Endothelial cell of umbilical vein (primary cell): ENCODE measurements at regions not wholly inside any gene's neighbourhood (a gene's known extent, or its start where the extent isn't known, plus 50 kb on each side); places are given as distances from the start of the nearest gene placed in this dataset.

ENCODE experiments used
- BruUV-seq: library from RNA; stranded (reverse); fragments of 400-500 nt; replicated peaks from 2 replicates; lab custom pipeline; 2021; lab: Mats Ljungman, UMichigan
- CTCF ChIA-PET: fragments of 300-600, 350-600 bp; sonication (Branson Sonifier 250); formaldehyde crosslinking; loops from one replicate; lab custom pipeline; 2021; ENCODE audit warnings: antibody characterized with exemption, inconsistent platforms; lab: Charles Lee
- POLR2A ChIA-PET: fragments of 300-600, 350-600 bp; sonication (Branson Sonifier 250); formaldehyde crosslinking; loops from one replicate; lab custom pipeline; 2021; ENCODE audit warnings: antibody characterized with exemption, inconsistent platforms; lab: Charles Lee
- DNase-seq: peaks from one replicate; pipeline ENCODE4 v3.0.0-alpha.2; 2011; ENCODE audit warnings: low read depth, low spot score
- FAIRE-seq: peaks from 2 replicates; lab custom pipeline; 2011; peaks lifted over from hg19 to GRCh38; lab: Jason Lieb, UNC
- H2AFZ ChIP-seq: 2 replicates; pipeline ENCODE4 v1.6.0; 2012; ENCODE audit warnings: low read depth, low read length, control low read depth, inconsistent platforms
- H3K27ac ChIP-seq: 2 replicates; pipeline ENCODE4 v1.5.1; 2011; ENCODE audit warnings: low read depth, mild to moderate bottlenecking, control low read depth, low read length, moderate library complexity; ENCODE audit not compliant: insufficient read depth
- H3K27me3 ChIP-seq, 2 experiments: 2 replicates each; pipeline versions ENCODE4 v1.6.0 to v1.6.1; 2011; ENCODE audit warnings: low read length in 2 of 2, mixed read lengths in 1 of 2; ENCODE audit not compliant: control insufficient read depth in 2 of 2, insufficient read depth in 2 of 2
- H3K36me3 ChIP-seq, 2 experiments: 2 replicates in 1 of 2; 3 replicates in 1 of 2; pipeline ENCODE4 v1.5.1; 2011; ENCODE audit warnings: low read length in 2 of 2, mild to moderate bottlenecking in 1 of 2, moderate library complexity in 1 of 2; ENCODE audit not compliant: control insufficient read depth in 2 of 2, insufficient read depth in 2 of 2; ENCODE audit errors: extremely low read depth in 1 of 2
- H3K4me1 ChIP-seq: 3 replicates; pipeline ENCODE4 v1.5.1; 2011; ENCODE audit warnings: mild to moderate bottlenecking, low read length; ENCODE audit not compliant: control insufficient read depth, insufficient read depth; ENCODE audit errors: extremely low read depth
- H3K4me2 ChIP-seq: 2 replicates; pipeline ENCODE4 v1.6.1; 2011; ENCODE audit warnings: low read length, control low read depth, mixed read lengths; ENCODE audit not compliant: insufficient read depth
- H3K4me3 ChIP-seq, 3 experiments: fragments of 200-600 bp in 1 of 3; sonication (generic), shearing (Covaris generic) in 1 of 3; replicated peaks in 1 of 3; 2 replicates each; pipeline ENCODE4 v1.5.1; 2011 to 2016; ENCODE audit warnings: control low read depth in 3 of 3, low read length in 3 of 3, mild to moderate bottlenecking in 2 of 3, inconsistent platforms in 1 of 3, low read depth in 1 of 3, moderate library complexity in 1 of 3; ENCODE audit not compliant: insufficient read depth in 1 of 3
- H3K79me2 ChIP-seq: 2 replicates; pipeline ENCODE4 v1.6.0; 2012; ENCODE audit warnings: low read length, inconsistent platforms; ENCODE audit not compliant: control insufficient read depth, insufficient read depth
- H3K9ac ChIP-seq: replicated peaks from 2 replicates; pipeline ENCODE3; 2011; ENCODE audit warnings: low read length, control low read depth; ENCODE audit not compliant: insufficient read depth; ENCODE audit errors: extremely low read depth
- H3K9me1 ChIP-seq: replicated peaks from 3 replicates; pipeline ENCODE4 v1.6.0; 2011; ENCODE audit warnings: mild to moderate bottlenecking, low read length; ENCODE audit not compliant: control insufficient read depth, insufficient read depth; ENCODE audit errors: extremely low read depth
- H3K9me3 ChIP-seq: replicated peaks from 2 replicates; pipeline ENCODE4 v1.5.1; 2012; ENCODE audit warnings: low read length, inconsistent platforms; ENCODE audit not compliant: control insufficient read depth, insufficient read depth
- H4K20me1 ChIP-seq: replicated peaks from 2 replicates; pipeline ENCODE3; 2011; ENCODE audit warnings: mild to moderate bottlenecking, low read length; ENCODE audit not compliant: control insufficient read depth, insufficient read depth; ENCODE audit errors: extremely low read depth
- CTCF ChIP-seq, 2 donors: IDR thresholded peaks; 1 replicate in 1 of 2; 2 replicates in 1 of 2; pipeline ENCODE4 v1.5.1; 2011; ENCODE audit warnings: low read length in 2 of 2, mild to moderate bottlenecking in 2 of 2, moderate library complexity in 2 of 2, control low read depth in 1 of 2, inconsistent platforms in 1 of 2, low read depth in 1 of 2; ENCODE audit not compliant: insufficient read depth in 1 of 2; ENCODE audit errors: extremely low read depth in 1 of 2
- EZH2 ChIP-seq: IDR thresholded peaks from 2 replicates; pipeline ENCODE4 v1.6.1; 2012; ENCODE audit warnings: borderline replicate concordance, low read depth, mild to moderate bottlenecking, moderate library complexity, low read length, inconsistent platforms; ENCODE audit not compliant: severe bottlenecking
- FOS ChIP-seq: IDR thresholded peaks from 2 replicates; pipeline ENCODE4 v1.6.1; 2011; ENCODE audit warnings: mild to moderate bottlenecking, low read length, moderate library complexity, borderline replicate concordance; ENCODE audit not compliant: insufficient read depth
- GATA2 ChIP-seq: IDR thresholded peaks from 2 replicates; pipeline ENCODE4 v1.7.0; 2011; ENCODE audit warnings: low read depth, mild to moderate bottlenecking, moderate library complexity, mixed read lengths, low read length; ENCODE audit not compliant: insufficient read length, insufficient read depth
- JUN ChIP-seq: IDR thresholded peaks from 2 replicates; pipeline ENCODE4 v1.6.1; 2011; ENCODE audit warnings: borderline replicate concordance, low read depth; ENCODE audit not compliant: insufficient read length, insufficient read depth
- MAX ChIP-seq: IDR thresholded peaks from 2 replicates; pipeline ENCODE4 v1.6.1; 2011; ENCODE audit not compliant: insufficient read depth, insufficient read length
- MYC ChIP-seq: IDR thresholded peaks from one replicate; pipeline ENCODE4 v1.6.1; 2011; ENCODE audit warnings: mild to moderate bottlenecking, low read depth, low read length
- POLR2A ChIP-seq: IDR thresholded peaks from 2 replicates; pipeline ENCODE4 v1.6.1; 2012; ENCODE audit warnings: low read depth, mild to moderate bottlenecking, control low read depth, low read length
- POLR2AphosphoS5 ChIP-seq: IDR thresholded peaks from 2 replicates; pipeline ENCODE4 v1.6.1; 2012; ENCODE audit warnings: low read depth, mild to moderate bottlenecking, control low read depth, low read length, moderate library complexity; ENCODE audit not compliant: insufficient read depth
- dilution Hi-C: fragments of 300-500 bp; cut with MboI; formaldehyde crosslinking; loops from one replicate; pipeline ENCODE4 v1.15.0; 2019; ENCODE audit warnings: low sequenced_read_pairs; ENCODE audit not compliant: extremely low pct_ligation_motif_present
- intact Hi-C: fragments of 100-400 bp; cut with micrococcal nuclease; formaldehyde crosslinking; loops from one replicate; pipeline ENCODE4 v1.10.0; 2022

GRCh38 chr4:14215116-14215770, 587.7 kb upstream of the BOD1L1 start:
- DNase-seq, result no peak
- TF ChIP-seq GATA2, result no peak
- TF ChIP-seq JUN, result no peak
- no peak for TF ChIP-seq POLR2AphosphoS5
- no peak for TF ChIP-seq EZH2
- TF ChIP-seq MYC, result no peak
- TF ChIP-seq CTCF (IDR thresholded peaks at IDR 0.05; ENCODE audit: extremely low read depth in 1 of 2, insufficient read depth in 1 of 2, low read depth in 1 of 2, low read length in 2 of 2), result no peak
- TF ChIP-seq FOS, result no peak
- no peak for TF ChIP-seq POLR2A
- TF ChIP-seq MAX, result no peak
- dilution Hi-C loops, result no loop called here
- Histone ChIP-seq H3K27ac (no peak overlapping the region), H2AFZ (no peak overlapping the region), H3K27me3 (no peaks in the 10 kb centered on the region), H3K4me2 (no peak overlapping the region), H3K4me1 (no peaks in the 10 kb centered on the region), H3K9me1 (no peaks in the 10 kb centered on the region), H3K9me3 (no peaks in the 10 kb centered on the region), H3K36me3 (no peaks in the 10 kb centered on the region), H3K9ac (no peak overlapping the region), H4K20me1 (no peaks in the 10 kb centered on the region), H3K4me3 (no peak overlapping the region), H3K79me2 (no peaks in the 10 kb centered on the region)
- intact Hi-C loops, result no loop called here
- BruUV-seq, result no TSS peak
- POLR2A ChIA-PET, result no interaction called here
- no peak for FAIRE-seq
- CTCF ChIA-PET, result no interaction called here
